Caco-2 (cell line): ENCODE measurements at regions not wholly inside any gene's neighbourhood (a gene's known extent, or its start where the extent isn't known, plus 50 kb on each side); places are given as distances from the start of the nearest gene placed in this dataset.

Experiments used
- BruUV-seq: library from RNA; stranded (reverse); fragments of 400-500 nt; replicated peaks from 2 replicates; lab custom pipeline; 2021; lab: Mats Ljungman, UMichigan
- CTCF ChIA-PET: fragments of 300-600 bp; sonication (Branson Sonifier 250); formaldehyde crosslinking; loops from one replicate; lab custom pipeline; 2022; ENCODE audit warnings: antibody characterized with exemption; lab: Charles Lee
- POLR2A ChIA-PET: fragments of 300-600 bp; sonication (Branson Sonifier 250); formaldehyde crosslinking; loops from one replicate; lab custom pipeline; 2022; ENCODE audit warnings: antibody characterized with exemption; lab: Charles Lee
- DNase-seq, 2 experiments: peaks; one replicate each; pipeline versions ENCODE4 v3.0.0 to v3.0.0-alpha.2; 2020 to 2022
- H3K27me3 ChIP-seq: replicated peaks from 2 replicates; pipeline ENCODE4 v1.6.0; 2011; ENCODE audit warnings: low read length; ENCODE audit not compliant: control insufficient read depth, insufficient read depth
- H3K36me3 ChIP-seq: 2 replicates; pipeline ENCODE4 v1.5.1; 2011; ENCODE audit warnings: low read length; ENCODE audit not compliant: control insufficient read depth, insufficient read depth
- H3K4me1 ChIP-seq: fragments of 250-450 bp; sonication (Bioruptor Pico); 2 replicates; pipeline ENCODE4 v1.5.1; 2020; ENCODE audit warnings: mild to moderate bottlenecking
- H3K4me3 ChIP-seq: 2 replicates; pipeline ENCODE4 v1.5.1; 2011; ENCODE audit warnings: low read depth, mild to moderate bottlenecking, control low read depth, low read length
- H3K9me3 ChIP-seq: fragments of 250-450 bp; sonication (Bioruptor Pico); 2 replicates; pipeline ENCODE4 v1.5.1; 2020; ENCODE audit warnings: mild to moderate bottlenecking, moderate library complexity
- H3K27ac Mint-ChIP-seq: one replicate; pipeline ENCODE4 v1.8.0; 2022; ENCODE audit warnings: mixed read lengths; ENCODE audit not compliant: unreplicated experiment
- H3K27me3 Mint-ChIP-seq: one replicate; pipeline ENCODE4 v1.8.0; 2022; ENCODE audit warnings: mixed read lengths; ENCODE audit not compliant: insufficient read depth, unreplicated experiment
- H3K36me3 Mint-ChIP-seq: one replicate; pipeline ENCODE4 v1.8.0; 2022; ENCODE audit warnings: mild to moderate bottlenecking, mixed read lengths; ENCODE audit not compliant: insufficient read depth, unreplicated experiment
- H3K4me1 Mint-ChIP-seq: one replicate; pipeline ENCODE4 v1.8.0; 2022; ENCODE audit warnings: low read depth, mixed read lengths; ENCODE audit not compliant: unreplicated experiment
- H3K4me3 Mint-ChIP-seq: one replicate; pipeline ENCODE4 v1.8.0; 2022; ENCODE audit warnings: mild to moderate bottlenecking, moderate library complexity, mixed read lengths; ENCODE audit not compliant: unreplicated experiment
- H3K9me3 Mint-ChIP-seq: one replicate; pipeline ENCODE4 v1.8.0; 2022; ENCODE audit warnings: mixed read lengths; ENCODE audit not compliant: unreplicated experiment
- CTCF ChIP-seq, 2 experiments: fragments of 200-600 bp in 1 of 2; IDR thresholded peaks; 1 replicate in 1 of 2; 2 replicates in 1 of 2; pipeline versions ENCODE4 v1.5.1 to v1.8.0; 2011 to 2022; ENCODE audit warnings: antibody characterized with exemption in 1 of 2, control low read depth in 1 of 2, inconsistent platforms in 1 of 2, low read depth in 1 of 2, low read length in 1 of 2, mild to moderate bottlenecking in 1 of 2, moderate library complexity in 1 of 2; ENCODE audit not compliant: insufficient read depth in 1 of 2, severe bottlenecking in 1 of 2, unreplicated experiment in 1 of 2
- intact Hi-C: fragments of 100-400 bp; cut with micrococcal nuclease; formaldehyde crosslinking; loops from one replicate; pipeline ENCODE4 v1.10.0; 2022; ENCODE audit not compliant: unreplicated experiment

GRCh38 chr10:30233186-30233959 lies 115.7 kb downstream of the MTPAP start:
- Mint-ChIP-seq H3K9me3 (peaks cover 9% of the 10 kb centered on the region), H3K4me3 (no peak overlapping the region), H3K27ac (no peak overlapping the region), H3K27me3 (peaks cover 3% of the 10 kb centered on the region), H3K36me3 (no peaks in the 10 kb centered on the region), H3K4me1 (no peaks in the 10 kb centered on the region)
- TF ChIP-seq CTCF (IDR thresholded peaks at IDR 0.05; ENCODE audit: insufficient read depth in 1 of 2, low read depth in 1 of 2, low read length in 1 of 2, severe bottlenecking in 1 of 2, unreplicated experiment in 1 of 2) = no peak
- no peak for DNase-seq
- H3K27me3 ChIP-seq = no peaks in the 10 kb centered on the region
- CTCF ChIA-PET = interaction anchor here (0.5 to 1.1 kb wide), 2 partner anchors 235 to 291 kb away, joined by 3 read pairs; no protein-coding TSS in a partner anchor
- H3K4me3 ChIP-seq = no peak overlapping the region
- intact Hi-C loops = no loop called here
- no TSS peak for BruUV-seq
- no peaks in the 10 kb centered on the region for H3K36me3 ChIP-seq
- H3K4me1 ChIP-seq = no peaks in the 10 kb centered on the region
- POLR2A ChIA-PET = no interaction called here
- H3K9me3 ChIP-seq = no peaks in the 10 kb centered on the region

DNA sequence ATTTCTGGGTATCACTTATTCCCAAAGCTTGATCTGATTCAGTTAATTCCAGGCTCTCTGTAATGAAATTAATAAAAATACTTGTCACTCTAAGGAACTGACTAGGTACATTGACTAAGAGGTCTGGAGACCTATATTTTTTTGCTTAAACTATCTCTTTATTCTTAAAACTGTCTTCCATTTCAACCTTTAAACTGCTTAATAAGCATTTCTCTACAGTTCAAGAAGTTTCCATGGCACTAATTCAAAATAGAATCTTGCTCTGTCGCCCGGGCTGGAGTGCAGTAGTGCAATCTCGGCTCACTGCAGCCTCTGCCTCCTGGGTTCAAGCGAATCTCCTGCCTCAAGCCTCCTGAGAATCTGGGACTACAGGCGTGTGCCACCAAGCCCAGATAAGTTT lies 117.4 kb downstream of the MTPAP start:
- CTCF ChIA-PET = interaction anchor here (0.9 to 1.3 kb wide), 2 partner anchors 9 to 233 kb away, joined by 3 to 4 read pairs; no protein-coding TSS in a partner anchor
- peaks cover 3% of the 10 kb centered on the region for H3K27me3 Mint-ChIP-seq
- H3K4me3 ChIP-seq = no peak overlapping the region
- no peak for TF ChIP-seq CTCF (IDR thresholded peaks at IDR 0.05; ENCODE audit: insufficient read depth in 1 of 2, low read depth in 1 of 2, low read length in 1 of 2, severe bottlenecking in 1 of 2, unreplicated experiment in 1 of 2)
- no peak for DNase-seq
- no peak overlapping the region for H3K4me3 Mint-ChIP-seq
- no TSS peak for BruUV-seq
- no peaks in the 10 kb centered on the region for H3K36me3 ChIP-seq
- H3K9me3 Mint-ChIP-seq = peaks cover 9% of the 10 kb centered on the region
- no peaks in the 10 kb centered on the region for H3K4me1 ChIP-seq
- intact Hi-C loops = no loop called here
- no peaks in the 10 kb centered on the region for H3K36me3 Mint-ChIP-seq
- no peaks in the 10 kb centered on the region for H3K27me3 ChIP-seq
- no peaks in the 10 kb centered on the region for H3K4me1 Mint-ChIP-seq
- H3K9me3 ChIP-seq = no peaks in the 10 kb centered on the region
- POLR2A ChIA-PET = no interaction called here
- no peak overlapping the region for H3K27ac Mint-ChIP-seq

GRCh38 chr10:30231071-30231652 lies 117.9 kb downstream of the MTPAP start:
- no peaks in the 10 kb centered on the region for H3K36me3 Mint-ChIP-seq
- CTCF ChIA-PET = interaction anchor here (0.9 to 1.3 kb wide), 3 partner anchors 10 to 233 kb away, joined by 3 to 4 read pairs (median 3); no protein-coding TSS in a partner anchor
- DNase-seq = no peak
- no peaks in the 10 kb centered on the region for H3K27me3 ChIP-seq
- H3K9me3 Mint-ChIP-seq = peaks cover 9% of the 10 kb centered on the region
- H3K36me3 ChIP-seq = no peaks in the 10 kb centered on the region
- no peak overlapping the region for H3K4me3 Mint-ChIP-seq
- no peak for TF ChIP-seq CTCF (IDR thresholded peaks at IDR 0.05; ENCODE audit: insufficient read depth in 1 of 2, low read depth in 1 of 2, low read length in 1 of 2, severe bottlenecking in 1 of 2, unreplicated experiment in 1 of 2)
- intact Hi-C loops = no loop called here
- POLR2A ChIA-PET = no interaction called here
- H3K4me1 ChIP-seq = no peaks in the 10 kb centered on the region
- H3K4me3 ChIP-seq = no peak overlapping the region
- peaks cover 3% of the 10 kb centered on the region for H3K27me3 Mint-ChIP-seq
- H3K27ac Mint-ChIP-seq = no peak overlapping the region
- BruUV-seq = no TSS peak
- H3K4me1 Mint-ChIP-seq = no peaks in the 10 kb centered on the region
- no peaks in the 10 kb centered on the region for H3K9me3 ChIP-seq
